ENCODE measurements at regions not wholly inside any gene's neighbourhood (a gene's known extent, or its start where the extent isn't known, plus 50 kb on each side); places are given as distances from the start of the nearest gene placed in this dataset.

- Mint-ChIP-seq H3K4me1 (ENCODE audit: low read depth) (no peaks in the 10 kb centered on the region), H3K27me3 (ENCODE audit: low read depth) (peaks cover 11% of the 10 kb centered on the region), H3K36me3 (ENCODE audit: low read depth) (no peaks in the 10 kb centered on the region), H3K4me3 (no peak overlapping the region), H3K27ac (no peak overlapping the region), H3K9me3 (no peaks in the 10 kb centered on the region)
- intact Hi-C loops (cut with micrococcal nuclease), result no loop called here
- DNase-seq, result no peak
- CTCF ChIA-PET, result interaction anchor here (0.8 kb wide), 1 partner anchor 36 kb away, joined by 3 read pairs; no protein-coding TSS in a partner anchor
Measured at GRCh38 chr3:150148227-150148626, 177.5 kb upstream of the PFN2 start.

DNA sequence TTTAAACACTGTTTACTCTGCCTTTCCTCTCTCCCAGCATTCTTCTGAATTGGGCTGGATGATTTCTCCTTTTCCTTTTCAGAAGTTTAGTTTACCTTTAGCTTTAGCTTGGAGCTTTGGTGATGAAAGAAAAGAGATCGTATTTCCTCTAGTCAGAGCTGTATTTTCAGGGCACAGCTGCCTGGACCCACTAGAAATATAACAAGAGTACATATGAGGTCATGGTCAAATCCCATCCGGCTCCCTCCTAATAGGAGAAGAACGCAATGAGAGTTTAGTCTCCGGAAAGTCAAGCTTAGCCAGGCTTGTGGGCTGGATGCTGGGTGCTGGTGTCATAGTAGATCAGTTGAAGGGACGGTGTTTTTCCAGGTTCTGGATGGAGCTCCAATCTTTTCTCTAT lies 177.1 kb upstream of the PFN2 start:
- DNase-seq, result no peak
- H3K9me3 Mint-ChIP-seq, result no peaks in the 10 kb centered on the region
- no peak overlapping the region for H3K4me3 Mint-ChIP-seq
- H3K27ac Mint-ChIP-seq, result no peak overlapping the region
- peaks cover 12% of the 10 kb centered on the region for H3K27me3 Mint-ChIP-seq (ENCODE audit: low read depth)
- intact Hi-C loops (cut with micrococcal nuclease), result no loop called here
- no peaks in the 10 kb centered on the region for H3K4me1 Mint-ChIP-seq (ENCODE audit: low read depth)
- H3K36me3 Mint-ChIP-seq (ENCODE audit: low read depth), result no peaks in the 10 kb centered on the region
- CTCF ChIA-PET, result interaction anchor here (0.8 kb wide), 1 partner anchor 37 kb away, joined by 3 read pairs; no protein-coding TSS in a partner anchor

- Mint-ChIP-seq H3K9me3 (no peaks in the 10 kb centered on the region), H3K36me3 (ENCODE audit: low read depth) (no peaks in the 10 kb centered on the region), H3K4me3 (no peak overlapping the region), H3K27me3 (ENCODE audit: low read depth) (peaks cover 7% of the 10 kb centered on the region), H3K4me1 (ENCODE audit: low read depth) (no peaks in the 10 kb centered on the region), H3K27ac (no peak overlapping the region)
- intact Hi-C loops (cut with micrococcal nuclease), result no loop called here
- CTCF ChIA-PET, result no interaction called here
- no peak for DNase-seq
Measured at GRCh38 chr3:150146991-150147761, 176.5 kb upstream of the PFN2 start.

DNA sequence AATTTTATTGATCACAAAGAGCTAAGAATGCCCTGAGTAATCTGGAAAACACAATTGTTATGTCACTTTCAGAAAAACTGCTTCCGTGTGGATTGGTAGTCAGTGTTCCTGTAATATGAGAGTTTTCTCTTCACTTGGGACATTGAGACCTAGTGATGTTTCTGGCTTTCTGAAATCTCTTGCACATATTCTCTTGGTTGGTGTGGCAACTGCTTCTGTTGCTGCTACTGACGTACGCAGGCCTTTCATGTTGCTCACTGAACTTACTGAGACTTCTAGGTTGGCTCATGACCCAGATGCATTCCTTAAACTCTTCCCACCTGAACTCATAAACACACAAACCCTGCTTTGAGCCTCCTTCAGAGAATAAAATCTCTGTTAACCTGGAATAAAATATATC lies 175.0 kb upstream of the PFN2 start:
- Mint-ChIP-seq H3K27ac (no peak overlapping the region), H3K9me3 (no peaks in the 10 kb centered on the region), H3K4me1 (ENCODE audit: low read depth) (no peaks in the 10 kb centered on the region), H3K27me3 (ENCODE audit: low read depth) (peaks cover 6% of the 10 kb centered on the region), H3K36me3 (ENCODE audit: low read depth) (no peaks in the 10 kb centered on the region), H3K4me3 (no peak overlapping the region)
- CTCF ChIA-PET, result interaction anchor here (1.1 kb wide), 1 partner anchor 178 kb away, joined by 3 read pairs; no protein-coding TSS in a partner anchor
- intact Hi-C loops (cut with micrococcal nuclease), result no loop called here
- no peak for DNase-seq

GRCh38 chr3:150144191-150144708 lies 173.6 kb upstream of the PFN2 start:
- peaks cover 6% of the 10 kb centered on the region for H3K27me3 Mint-ChIP-seq (ENCODE audit: low read depth)
- CTCF ChIA-PET, result interaction anchor here (1.1 kb wide), 1 partner anchor 177 kb away, joined by 3 read pairs; no protein-coding TSS in a partner anchor
- H3K4me1 Mint-ChIP-seq (ENCODE audit: low read depth), result no peaks in the 10 kb centered on the region
- H3K27ac Mint-ChIP-seq, result no peak overlapping the region
- no peaks in the 10 kb centered on the region for H3K36me3 Mint-ChIP-seq (ENCODE audit: low read depth)
- intact Hi-C loops (cut with micrococcal nuclease), result no loop called here
- H3K4me3 Mint-ChIP-seq, result no peak overlapping the region
- H3K9me3 Mint-ChIP-seq, result no peaks in the 10 kb centered on the region
- DNase-seq, result no peak

GRCh38 chr3:150142936-150143335 lies 172.2 kb upstream of the PFN2 start:
- no peak overlapping the region for H3K4me3 Mint-ChIP-seq
- CTCF ChIA-PET, result interaction anchor here (0.5 kb wide), 1 partner anchor 376 kb away, joined by 3 read pairs; no protein-coding TSS in a partner anchor

GRCh38 chr3:150141790-150142326 lies 171.2 kb upstream of the PFN2 start:
- Mint-ChIP-seq H3K4me3 (no peak overlapping the region), H3K36me3 (ENCODE audit: low read depth) (no peaks in the 10 kb centered on the region), H3K27me3 (ENCODE audit: low read depth) (peaks cover 12% of the 10 kb centered on the region), H3K27ac (no peak overlapping the region), H3K4me1 (ENCODE audit: low read depth) (no peaks in the 10 kb centered on the region), H3K9me3 (no peaks in the 10 kb centered on the region)
- CTCF ChIA-PET, result interaction anchor here (0.7 kb wide), 2 partner anchors 79 to 290 kb away, joined by 3 to 4 read pairs; no protein-coding TSS in a partner anchor
- no peak for DNase-seq
- intact Hi-C loops (cut with micrococcal nuclease), result no loop called here

More at GRCh38 chr3:150142936-150143335, 172.2 kb upstream of the PFN2 start:
- Mint-ChIP-seq H3K27me3 (ENCODE audit: low read depth) (peaks cover 6% of the 10 kb centered on the region), H3K4me1 (ENCODE audit: low read depth) (no peaks in the 10 kb centered on the region), H3K27ac (no peak overlapping the region), H3K36me3 (ENCODE audit: low read depth) (no peaks in the 10 kb centered on the region), H3K9me3 (no peaks in the 10 kb centered on the region)
- no peak for DNase-seq
- intact Hi-C loops (cut with micrococcal nuclease), result no loop called here

GRCh38 chr3:150140614-150141321 lies 170.1 kb upstream of the PFN2 start:
- H3K36me3 Mint-ChIP-seq (ENCODE audit: low read depth), result no peaks in the 10 kb centered on the region
- no peak overlapping the region for H3K27ac Mint-ChIP-seq
- DNase-seq, result no peak
- no peaks in the 10 kb centered on the region for H3K9me3 Mint-ChIP-seq
- intact Hi-C loops (cut with micrococcal nuclease), result no loop called here
- H3K27me3 Mint-ChIP-seq (ENCODE audit: low read depth), result peaks cover 14% of the 10 kb centered on the region
- CTCF ChIA-PET, result interaction anchor here (0.7 kb wide), 1 partner anchor 78 kb away, joined by 3 read pairs; no protein-coding TSS in a partner anchor
- no peak overlapping the region for H3K4me3 Mint-ChIP-seq
- H3K4me1 Mint-ChIP-seq (ENCODE audit: low read depth), result no peaks in the 10 kb centered on the region

GRCh38 chr3:150138824-150139223 lies 168.1 kb upstream of the PFN2 start:
- no peak for DNase-seq
- no peaks in the 10 kb centered on the region for H3K36me3 Mint-ChIP-seq (ENCODE audit: low read depth)
- H3K27me3 Mint-ChIP-seq (ENCODE audit: low read depth), result peaks cover 14% of the 10 kb centered on the region
- no peaks in the 10 kb centered on the region for H3K4me1 Mint-ChIP-seq (ENCODE audit: low read depth)
- CTCF ChIA-PET, result no interaction called here
- H3K9me3 Mint-ChIP-seq, result no peaks in the 10 kb centered on the region
- intact Hi-C loops (cut with micrococcal nuclease), result no loop called here
- H3K27ac Mint-ChIP-seq, result no peak overlapping the region
- H3K4me3 Mint-ChIP-seq, result no peak overlapping the region

- Mint-ChIP-seq H3K36me3 (ENCODE audit: low read depth) (no peaks in the 10 kb centered on the region), H3K4me1 (ENCODE audit: low read depth) (no peaks in the 10 kb centered on the region), H3K27ac (no peak overlapping the region), H3K4me3 (no peak overlapping the region), H3K27me3 (ENCODE audit: low read depth) (peaks cover 8% of the 10 kb centered on the region), H3K9me3 (no peaks in the 10 kb centered on the region)
- intact Hi-C loops (cut with micrococcal nuclease), result no loop called here
- CTCF ChIA-PET, result interaction anchor here (0.7 kb wide), 1 partner anchor 24 kb away, joined by 3 read pairs; no protein-coding TSS in a partner anchor
- DNase-seq, result no peak
Measured at GRCh38 chr3:150136242-150136641, 165.5 kb upstream of the PFN2 start.

DNA sequence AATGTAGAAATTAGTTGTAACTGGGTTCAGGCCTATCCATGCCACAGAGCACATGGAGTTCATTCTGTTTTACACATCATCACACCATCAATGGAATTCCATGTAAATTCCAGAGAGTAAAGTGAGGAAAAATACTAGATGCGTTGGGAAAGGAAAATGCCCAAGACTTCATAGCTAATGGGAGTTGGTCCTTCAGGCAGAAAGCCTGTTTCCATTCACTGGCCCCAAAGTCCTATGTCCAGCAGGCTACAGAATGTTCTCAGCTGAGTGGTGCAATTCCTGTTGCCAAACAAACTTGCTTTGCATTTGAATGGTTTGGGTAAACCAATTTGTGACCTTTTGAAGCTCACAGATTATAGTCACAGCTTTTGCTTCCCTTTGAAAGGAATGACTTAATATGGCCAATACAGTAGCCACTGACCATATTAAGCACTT lies 164.6 kb upstream of the PFN2 start:
- CTCF ChIA-PET, result no interaction called here
- Mint-ChIP-seq H3K9me3 (no peaks in the 10 kb centered on the region), H3K4me1 (ENCODE audit: low read depth) (no peaks in the 10 kb centered on the region), H3K27ac (no peak overlapping the region), H3K4me3 (no peak overlapping the region), H3K36me3 (ENCODE audit: low read depth) (no peaks in the 10 kb centered on the region), H3K27me3 (ENCODE audit: low read depth) (peaks cover 8% of the 10 kb centered on the region)
- no peak for DNase-seq
- intact Hi-C loops (cut with micrococcal nuclease), result no loop called here

DNA sequence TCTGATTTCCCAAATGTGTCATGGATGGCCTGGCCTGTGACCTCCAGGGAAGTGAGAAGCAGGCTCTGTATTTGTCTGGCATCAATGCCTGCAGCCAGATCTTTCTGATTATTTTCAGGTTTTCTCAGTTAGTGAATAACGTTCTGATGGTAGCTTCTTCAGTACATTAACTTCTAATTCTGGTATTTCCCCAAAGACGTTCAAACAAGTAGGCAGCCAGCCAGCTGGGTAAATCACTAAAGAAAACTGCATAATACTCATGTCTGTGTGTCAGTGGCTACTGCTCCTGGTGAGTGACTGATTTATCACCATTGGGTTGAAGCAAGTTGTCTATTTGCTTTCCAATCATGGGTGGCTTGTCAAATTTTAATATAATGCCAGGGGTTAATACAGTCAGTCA lies 162.6 kb upstream of the PFN2 start:
- H3K4me3 Mint-ChIP-seq, result no peak overlapping the region
- H3K9me3 Mint-ChIP-seq, result no peaks in the 10 kb centered on the region
- no peak for DNase-seq
- no peak overlapping the region for H3K27ac Mint-ChIP-seq
- H3K4me1 Mint-ChIP-seq (ENCODE audit: low read depth), result no peaks in the 10 kb centered on the region
- peaks cover 10% of the 10 kb centered on the region for H3K27me3 Mint-ChIP-seq (ENCODE audit: low read depth)
- H3K36me3 Mint-ChIP-seq (ENCODE audit: low read depth), result no peaks in the 10 kb centered on the region
- CTCF ChIA-PET, result no interaction called here
- intact Hi-C loops (cut with micrococcal nuclease), result no loop called here

Data from activated naive CD4-positive, alpha-beta T cell treated with anti-CD3 and anti-CD28 coated beads for 36 hours (primary cell).